Liver (tissue), 8 donors: ENCODE measurements at regions not wholly inside any gene's neighbourhood (a gene's known extent, or its start where the extent isn't known, plus 50 kb on each side); places are given as distances from the start of the nearest gene placed in this dataset.

Source experiments
- DNase-seq: peaks from one replicate; pipeline ENCODE4 v3.0.0-alpha.2; 2017; ENCODE audit warnings: low spot score
- H3K27ac ChIP-seq, 2 donors: one replicate each; pipeline ENCODE4 v1.7.0; 2013; ENCODE audit warnings: inconsistent platforms in 2 of 2, low read length in 2 of 2, control low read depth in 1 of 2, low read depth in 1 of 2, mild to moderate bottlenecking in 1 of 2
- H3K27me3 ChIP-seq, 4 donors: one replicate each; pipeline versions ENCODE4 v1.6.1 to v1.7.0; 2013; ENCODE audit warnings: low read length in 3 of 4, inconsistent platforms in 1 of 4, mild to moderate bottlenecking in 1 of 4, moderate library complexity in 1 of 4; ENCODE audit not compliant: control insufficient read depth in 4 of 4, insufficient read depth in 4 of 4
- H3K36me3 ChIP-seq, 4 donors: one replicate each; pipeline versions ENCODE4 v1.6.1 to v1.7.0; 2013; ENCODE audit warnings: low read length in 3 of 4, mild to moderate bottlenecking in 3 of 4, low read depth in 1 of 4, moderate library complexity in 1 of 4; ENCODE audit not compliant: control insufficient read depth in 4 of 4, insufficient read depth in 3 of 4
- H3K4me1 ChIP-seq, 4 donors: one replicate each; pipeline versions ENCODE4 v1.6.1 to v1.7.0; 2013; ENCODE audit warnings: low read length in 3 of 4, mild to moderate bottlenecking in 3 of 4, moderate library complexity in 1 of 4; ENCODE audit not compliant: control insufficient read depth in 4 of 4, insufficient read depth in 4 of 4
- H3K4me3 ChIP-seq, 3 donors: one replicate each; pipeline versions ENCODE4 v1.6.1 to v1.7.0; 2013; ENCODE audit warnings: low read length in 3 of 3, control low read depth in 1 of 3, low read depth in 1 of 3, mild to moderate bottlenecking in 1 of 3
- H3K9ac ChIP-seq, 2 donors: one replicate each; pipeline ENCODE4 v1.7.0; 2013; ENCODE audit warnings: low read length in 2 of 2, mild to moderate bottlenecking in 2 of 2, moderate library complexity in 2 of 2, control low read depth in 1 of 2, low read depth in 1 of 2
- H3K9me3 ChIP-seq, 4 donors: one replicate each; pipeline versions ENCODE4 v1.6.1 to v1.7.0; 2013; ENCODE audit warnings: low read length in 3 of 4; ENCODE audit not compliant: control insufficient read depth in 4 of 4
- ATF3 ChIP-seq: IDR thresholded peaks from 2 replicates; pipeline ENCODE4 v1.6.1; 2016; ENCODE audit warnings: antibody characterized with exemption
- CTCF ChIP-seq: fragments of 150-350 bp; IDR thresholded peaks from 2 replicates; pipeline ENCODE4 v1.5.1; 2017; ENCODE audit warnings: improper control_type of control experiment, low read depth, low read length; ENCODE audit not compliant: missing input control
- EGR1 ChIP-seq, 2 donors: IDR thresholded peaks; 2 replicates each; pipeline ENCODE4 v1.6.1; 2016 to 2018; ENCODE audit warnings: antibody characterized with exemption in 2 of 2, low read depth in 2 of 2
- FOXA1 ChIP-seq: IDR thresholded peaks from 2 replicates; pipeline ENCODE4 v1.6.1; 2016; ENCODE audit warnings: antibody characterized with exemption
- FOXA2 ChIP-seq: IDR thresholded peaks from 2 replicates; pipeline ENCODE4 v1.6.1; 2016; ENCODE audit warnings: antibody characterized with exemption
- GABPA ChIP-seq, 2 donors: IDR thresholded peaks in 1 of 2; conservative IDR thresholded peaks in 1 of 2; 2 replicates each; pipeline ENCODE4 v1.6.1; 2016; ENCODE audit warnings: antibody characterized with exemption in 2 of 2, mild to moderate bottlenecking in 1 of 2, moderate library complexity in 1 of 2
- HNF4A ChIP-seq, 2 donors: conservative IDR thresholded peaks; 2 replicates each; pipeline ENCODE4 v1.6.1; 2016; ENCODE audit warnings: antibody characterized with exemption in 2 of 2, mild to moderate bottlenecking in 2 of 2
- JUND ChIP-seq, 2 donors: IDR thresholded peaks; 2 replicates each; pipeline ENCODE4 v1.6.1; 2016; ENCODE audit warnings: antibody characterized with exemption in 2 of 2
- MAX ChIP-seq: IDR thresholded peaks from 2 replicates; pipeline ENCODE4 v1.6.1; 2016; ENCODE audit warnings: antibody characterized with exemption
- NR2F2 ChIP-seq: IDR thresholded peaks from 2 replicates; pipeline ENCODE4 v1.6.1; 2016; ENCODE audit warnings: antibody characterized with exemption
- RAD21 ChIP-seq, 2 donors: IDR thresholded peaks; 2 replicates each; pipeline ENCODE4 v1.6.1; 2016; ENCODE audit warnings: antibody characterized with exemption in 2 of 2, mild to moderate bottlenecking in 2 of 2
- REST ChIP-seq: IDR thresholded peaks from 2 replicates; pipeline ENCODE4 v1.6.1; 2016; ENCODE audit warnings: antibody characterized with exemption, mild to moderate bottlenecking
- RXRA ChIP-seq, 2 donors: IDR thresholded peaks; 2 replicates each; pipeline ENCODE4 v1.6.1; 2017 to 2018; ENCODE audit warnings: antibody characterized with exemption in 2 of 2, mild to moderate bottlenecking in 1 of 2
- SP1 ChIP-seq: IDR thresholded peaks from 2 replicates; pipeline ENCODE4 v1.6.1; 2018; ENCODE audit warnings: antibody characterized with exemption, mild to moderate bottlenecking
- YY1 ChIP-seq: IDR thresholded peaks from 2 replicates; pipeline ENCODE4 v1.6.1; 2016; ENCODE audit warnings: antibody characterized with exemption, mild to moderate bottlenecking
- ZBTB33 ChIP-seq: IDR thresholded peaks from 2 replicates; pipeline ENCODE4 v1.6.1; 2016; ENCODE audit warnings: antibody characterized with exemption
- WGBS: extraction: QIAGEN DNeasy Blood & Tissue Kit; methylation state at CpG from one replicate; pipeline ENCODE4 v1.1.7; 2013; 5-methylcytosine and 5-hydroxymethylcytosine counted together
- donor health status: healthy.
- donor health status: healthy.
- donor health status: healthy.
- donor health status: healthy.
- donor health status: healthy.

- no peaks in the 10 kb centered on the region for H3K27me3 ChIP-seq
- H3K4me1 ChIP-seq = peaks cover 4 to 61% (median 44%) of the 10 kb centered on the region in 4 donors
- DNase-seq = no peak
- peak overlapping the region; percentile 21 to 76 for H3K27ac ChIP-seq
- TF ChIP-seq CTCF (no peak), GABPA (IDR thresholded peaks at IDR 0.05 in 1 of 2, conservative IDR thresholded peaks at IDR 0.05 in 1 of 2) (no peak), SP1 (no peak), REST (no peak), ZBTB33 (no peak), ATF3 (no peak), HNF4A (conservative IDR thresholded peaks at IDR 0.05) (no peak), RAD21 (IDR thresholded peaks at IDR 0.05) (no peak), MAX (no peak), EGR1 (IDR thresholded peaks at IDR 0.05; ENCODE audit: low read depth in 2 of 2) (no peak)
- H3K9ac ChIP-seq = peak overlapping the region in 1 of 2 donors; percentile 41
- WGBS = 34% methylated on average over 2 of the region's 2 CpGs
- no peaks in the 10 kb centered on the region for H3K36me3 ChIP-seq
- no peak overlapping the region for H3K4me3 ChIP-seq
- H3K9me3 ChIP-seq = no peaks in the 10 kb centered on the region
These were observed 110.7 kb upstream of the CITED2 start for GRCh38 chr6:139485185-139485584.

- TF ChIP-seq YY1 (no peak), ATF3 (no peak), GABPA (IDR thresholded peaks at IDR 0.05 in 1 of 2, conservative IDR thresholded peaks at IDR 0.05 in 1 of 2) (no peak), MAX (no peak), ZBTB33 (no peak), JUND (IDR thresholded peaks at IDR 0.05) (no peak), NR2F2 (no peak), CTCF (no peak), FOXA2 (no peak), RXRA (IDR thresholded peaks at IDR 0.05) (no peak), EGR1 (IDR thresholded peaks at IDR 0.05; ENCODE audit: low read depth in 2 of 2) (no peak), FOXA1 (no peak)
- Histone ChIP-seq H3K36me3 (no peaks in the 10 kb centered on the region), H3K27me3 (no peaks in the 10 kb centered on the region), H3K4me1 (peaks cover 6 to 63% (median 49%) of the 10 kb centered on the region in 4 donors), H3K27ac (no peak overlapping the region), H3K9ac (no peak overlapping the region), H3K9me3 (no peaks in the 10 kb centered on the region), H3K4me3 (no peak overlapping the region)
- 94% methylated on average over 8 of the region's 8 CpGs for WGBS
- DNase-seq = no peak
These were observed 108.6 kb upstream of the CITED2 start for GRCh38 chr6:139483079-139483478.
